ENCODE measurements at regions not wholly inside any gene's neighbourhood (a gene's known extent, or its start where the extent isn't known, plus 50 kb on each side); places are given as distances from the start of the nearest gene placed in this dataset.

DNA sequence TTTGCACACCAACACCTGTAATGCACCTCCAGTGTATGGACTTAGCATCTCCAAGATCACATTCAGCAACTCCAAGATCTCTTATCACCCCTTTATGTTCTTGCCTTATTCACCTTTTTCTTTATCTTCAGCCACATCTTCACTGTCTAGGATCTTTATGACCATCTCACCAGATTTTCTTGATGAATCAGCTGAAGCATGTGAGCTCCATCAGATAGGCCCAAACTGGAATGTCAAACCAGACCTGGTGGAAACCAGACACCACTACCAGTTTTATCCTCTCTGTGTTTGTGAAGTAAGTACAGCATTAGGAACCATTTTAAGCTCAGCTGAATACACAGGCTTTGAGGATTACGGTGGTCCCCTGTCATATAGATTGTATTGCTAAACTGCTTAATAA is 330.4 kb upstream of the NDN start:
- no peak overlapping the region for H3K4me3 ChIP-seq (ENCODE audit: low read depth, low read length)
- H3K27ac ChIP-seq (ENCODE audit: extremely low read depth, low read depth, low read length), result no peak overlapping the region
- H3K4me1 ChIP-seq (ENCODE audit: control insufficient read depth, insufficient read depth, low read length), result no peaks in the 10 kb centered on the region
- CTCF ChIA-PET, result no interaction called here
- POLR2A ChIA-PET, result no interaction called here
- H3K9me3 ChIP-seq (ENCODE audit: control insufficient read depth, insufficient read depth, low read depth, low read length), result no peaks in the 10 kb centered on the region
- no peak for TF ChIP-seq KLF10 (tag by site-specific recombination; IDR thresholded peaks at IDR 0.05)
- no peak for TF ChIP-seq ZNF837 (tag by site-specific recombination; IDR thresholded peaks at IDR 0.05)
- TF ChIP-seq, protein P1, sequence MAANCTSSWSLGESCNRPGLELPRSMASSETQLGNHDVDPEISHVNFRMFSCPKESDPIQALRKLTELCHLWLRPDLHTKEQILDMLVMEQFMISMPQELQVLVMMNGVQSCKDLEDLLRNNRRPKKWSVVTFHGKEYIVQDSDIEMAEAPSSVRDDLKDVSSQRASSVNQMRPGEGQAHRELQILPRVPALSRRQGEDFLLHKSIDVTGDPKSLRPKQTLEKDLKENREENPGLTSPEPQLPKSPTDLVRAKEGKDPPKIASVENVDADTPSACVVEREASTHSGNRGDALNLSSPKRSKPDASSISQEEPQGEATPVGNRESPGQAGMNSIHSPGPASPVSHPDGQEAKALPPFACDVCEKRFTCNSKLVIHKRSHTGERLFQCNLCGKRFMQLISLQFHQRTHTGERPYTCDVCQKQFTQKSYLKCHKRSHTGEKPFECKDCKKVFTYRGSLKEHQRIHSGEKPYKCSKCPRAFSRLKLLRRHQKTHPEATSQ (tag by site-specific recombination; IDR thresholded peaks at IDR 0.05), result no peak
- no peak for TF ChIP-seq ZFP37 (tag by site-specific recombination; IDR thresholded peaks at IDR 0.05)
- no peak for TF ChIP-seq ZNF202 (tag by site-specific recombination; IDR thresholded peaks at IDR 0.05; ENCODE audit: borderline replicate concordance)
- TF ChIP-seq, protein P2, sequence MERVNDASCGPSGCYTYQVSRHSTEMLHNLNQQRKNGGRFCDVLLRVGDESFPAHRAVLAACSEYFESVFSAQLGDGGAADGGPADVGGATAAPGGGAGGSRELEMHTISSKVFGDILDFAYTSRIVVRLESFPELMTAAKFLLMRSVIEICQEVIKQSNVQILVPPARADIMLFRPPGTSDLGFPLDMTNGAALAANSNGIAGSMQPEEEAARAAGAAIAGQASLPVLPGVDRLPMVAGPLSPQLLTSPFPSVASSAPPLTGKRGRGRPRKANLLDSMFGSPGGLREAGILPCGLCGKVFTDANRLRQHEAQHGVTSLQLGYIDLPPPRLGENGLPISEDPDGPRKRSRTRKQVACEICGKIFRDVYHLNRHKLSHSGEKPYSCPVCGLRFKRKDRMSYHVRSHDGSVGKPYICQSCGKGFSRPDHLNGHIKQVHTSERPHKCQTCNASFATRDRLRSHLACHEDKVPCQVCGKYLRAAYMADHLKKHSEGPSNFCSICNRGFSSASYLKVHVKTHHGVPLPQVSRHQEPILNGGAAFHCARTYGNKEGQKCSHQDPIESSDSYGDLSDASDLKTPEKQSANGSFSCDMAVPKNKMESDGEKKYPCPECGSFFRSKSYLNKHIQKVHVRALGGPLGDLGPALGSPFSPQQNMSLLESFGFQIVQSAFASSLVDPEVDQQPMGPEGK (tag by site-specific recombination; IDR thresholded peaks at IDR 0.05), result no peak
- TF ChIP-seq ZNF24 (tag by site-specific recombination; IDR thresholded peaks at IDR 0.05), result no peak
- TF ChIP-seq, protein P3, sequence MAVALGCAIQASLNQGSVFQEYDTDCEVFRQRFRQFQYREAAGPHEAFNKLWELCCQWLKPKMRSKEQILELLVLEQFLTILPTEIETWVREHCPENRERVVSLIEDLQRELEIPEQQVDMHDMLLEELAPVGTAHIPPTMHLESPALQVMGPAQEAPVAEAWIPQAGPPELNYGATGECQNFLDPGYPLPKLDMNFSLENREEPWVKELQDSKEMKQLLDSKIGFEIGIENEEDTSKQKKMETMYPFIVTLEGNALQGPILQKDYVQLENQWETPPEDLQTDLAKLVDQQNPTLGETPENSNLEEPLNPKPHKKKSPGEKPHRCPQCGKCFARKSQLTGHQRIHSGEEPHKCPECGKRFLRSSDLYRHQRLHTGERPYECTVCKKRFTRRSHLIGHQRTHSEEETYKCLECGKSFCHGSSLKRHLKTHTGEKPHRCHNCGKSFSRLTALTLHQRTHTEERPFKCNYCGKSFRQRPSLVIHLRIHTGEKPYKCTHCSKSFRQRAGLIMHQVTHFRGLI (tag by site-specific recombination; IDR thresholded peaks at IDR 0.05), result no peak
- no peak for TF ChIP-seq OVOL3 (tag by site-specific recombination; IDR thresholded peaks at IDR 0.05)
- TF ChIP-seq SALL2 (tag by site-specific recombination; IDR thresholded peaks at IDR 0.05; ENCODE audit: borderline replicate concordance), result no peak
- TF ChIP-seq PRDM1 (tag by site-specific recombination; IDR thresholded peaks at IDR 0.05), result no peak
- no peaks in the 10 kb centered on the region for H3K36me3 ChIP-seq (ENCODE audit: control insufficient read depth in 2 of 2, insufficient read depth in 1 of 2, low read length in 2 of 2)

DNA sequence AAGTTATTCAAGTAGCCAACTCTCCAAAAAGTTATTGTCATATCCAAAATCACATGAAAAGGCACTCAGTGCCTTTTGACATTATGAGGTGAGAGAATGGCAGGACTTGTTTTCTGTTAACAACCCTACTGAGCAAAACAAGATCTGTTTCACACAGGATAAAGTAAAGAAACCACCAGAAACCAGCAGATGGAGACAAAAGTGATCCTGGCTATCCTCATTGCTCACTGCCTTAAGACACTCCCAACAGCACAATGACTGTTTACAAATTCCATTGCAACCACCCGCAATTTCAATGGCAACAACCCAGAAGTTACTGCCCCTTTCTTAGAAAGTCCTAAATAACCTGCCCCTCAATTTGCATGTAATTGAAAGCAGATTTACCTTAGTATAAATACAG is 352.6 kb upstream of the NDN start:
- H3K4me1 ChIP-seq (ENCODE audit: control insufficient read depth, insufficient read depth, low read length), result no peaks in the 10 kb centered on the region
- no peaks in the 10 kb centered on the region; the same call in 1 of the 2 replicates for H3K9me3 ChIP-seq (ENCODE audit: control insufficient read depth, insufficient read depth, low read depth, low read length)
- ChIA-PET CTCF (interaction anchor here (0.6 kb wide), 1 partner anchor 13 kb away, joined by 3 read pairs; no protein-coding TSS in a partner anchor), POLR2A (no interaction called here)
- no peak overlapping the region for H3K27ac ChIP-seq (ENCODE audit: extremely low read depth, low read depth, low read length)
- H3K36me3 ChIP-seq (ENCODE audit: control insufficient read depth in 2 of 2, insufficient read depth in 1 of 2, low read length in 2 of 2), result no peaks in the 10 kb centered on the region
- no peak overlapping the region for H3K4me3 ChIP-seq (ENCODE audit: low read depth, low read length)
- no peak for TF ChIP-seq SP2 (tag by site-specific recombination; IDR thresholded peaks at IDR 0.05)
- no peak for TF ChIP-seq KLF9 (tag by site-specific recombination; IDR thresholded peaks at IDR 0.05; ENCODE audit: low read depth)
- TF ChIP-seq ZNF404 (tag by site-specific recombination; IDR thresholded peaks at IDR 0.05), result no peak
- TF ChIP-seq, protein P4, sequence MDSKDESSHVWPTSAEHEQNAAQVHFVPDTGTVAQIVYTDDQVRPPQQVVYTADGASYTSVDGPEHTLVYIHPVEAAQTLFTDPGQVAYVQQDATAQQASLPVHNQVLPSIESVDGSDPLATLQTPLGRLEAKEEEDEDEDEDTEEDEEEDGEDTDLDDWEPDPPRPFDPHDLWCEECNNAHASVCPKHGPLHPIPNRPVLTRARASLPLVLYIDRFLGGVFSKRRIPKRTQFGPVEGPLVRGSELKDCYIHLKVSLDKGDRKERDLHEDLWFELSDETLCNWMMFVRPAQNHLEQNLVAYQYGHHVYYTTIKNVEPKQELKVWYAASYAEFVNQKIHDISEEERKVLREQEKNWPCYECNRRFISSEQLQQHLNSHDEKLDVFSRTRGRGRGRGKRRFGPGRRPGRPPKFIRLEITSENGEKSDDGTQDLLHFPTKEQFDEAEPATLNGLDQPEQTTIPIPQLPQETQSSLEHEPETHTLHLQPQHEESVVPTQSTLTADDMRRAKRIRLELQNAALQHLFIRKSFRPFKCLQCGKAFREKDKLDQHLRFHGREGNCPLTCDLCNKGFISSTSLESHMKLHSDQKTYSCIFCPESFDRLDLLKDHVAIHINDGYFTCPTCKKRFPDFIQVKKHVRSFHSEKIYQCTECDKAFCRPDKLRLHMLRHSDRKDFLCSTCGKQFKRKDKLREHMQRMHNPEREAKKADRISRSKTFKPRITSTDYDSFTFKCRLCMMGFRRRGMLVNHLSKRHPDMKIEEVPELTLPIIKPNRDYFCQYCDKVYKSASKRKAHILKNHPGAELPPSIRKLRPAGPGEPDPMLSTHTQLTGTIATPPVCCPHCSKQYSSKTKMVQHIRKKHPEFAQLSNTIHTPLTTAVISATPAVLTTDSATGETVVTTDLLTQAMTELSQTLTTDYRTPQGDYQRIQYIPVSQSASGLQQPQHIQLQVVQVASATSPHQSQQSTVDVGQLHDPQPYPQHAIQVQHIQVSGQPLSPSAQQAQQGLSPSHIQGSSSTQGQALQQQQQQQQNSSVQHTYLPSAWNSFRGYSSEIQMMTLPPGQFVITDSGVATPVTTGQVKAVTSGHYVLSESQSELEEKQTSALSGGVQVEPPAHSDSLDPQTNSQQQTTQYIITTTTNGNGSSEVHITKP (tag by site-specific recombination; IDR thresholded peaks at IDR 0.05), result no peak
- TF ChIP-seq, protein P5, sequence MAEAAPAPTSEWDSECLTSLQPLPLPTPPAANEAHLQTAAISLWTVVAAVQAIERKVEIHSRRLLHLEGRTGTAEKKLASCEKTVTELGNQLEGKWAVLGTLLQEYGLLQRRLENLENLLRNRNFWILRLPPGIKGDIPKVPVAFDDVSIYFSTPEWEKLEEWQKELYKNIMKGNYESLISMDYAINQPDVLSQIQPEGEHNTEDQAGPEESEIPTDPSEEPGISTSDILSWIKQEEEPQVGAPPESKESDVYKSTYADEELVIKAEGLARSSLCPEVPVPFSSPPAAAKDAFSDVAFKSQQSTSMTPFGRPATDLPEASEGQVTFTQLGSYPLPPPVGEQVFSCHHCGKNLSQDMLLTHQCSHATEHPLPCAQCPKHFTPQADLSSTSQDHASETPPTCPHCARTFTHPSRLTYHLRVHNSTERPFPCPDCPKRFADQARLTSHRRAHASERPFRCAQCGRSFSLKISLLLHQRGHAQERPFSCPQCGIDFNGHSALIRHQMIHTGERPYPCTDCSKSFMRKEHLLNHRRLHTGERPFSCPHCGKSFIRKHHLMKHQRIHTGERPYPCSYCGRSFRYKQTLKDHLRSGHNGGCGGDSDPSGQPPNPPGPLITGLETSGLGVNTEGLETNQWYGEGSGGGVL (tag by site-specific recombination; IDR thresholded peaks at IDR 0.05), result no peak
- no peak for TF ChIP-seq ZNF416 (tag by site-specific recombination; IDR thresholded peaks at IDR 0.05)
- no peak for TF ChIP-seq ZNF146 (tag by site-specific recombination; IDR thresholded peaks at IDR 0.05)
- no peak for TF ChIP-seq ZNF596 (tag by site-specific recombination; IDR thresholded peaks at IDR 0.05)
- TF ChIP-seq, protein P6, sequence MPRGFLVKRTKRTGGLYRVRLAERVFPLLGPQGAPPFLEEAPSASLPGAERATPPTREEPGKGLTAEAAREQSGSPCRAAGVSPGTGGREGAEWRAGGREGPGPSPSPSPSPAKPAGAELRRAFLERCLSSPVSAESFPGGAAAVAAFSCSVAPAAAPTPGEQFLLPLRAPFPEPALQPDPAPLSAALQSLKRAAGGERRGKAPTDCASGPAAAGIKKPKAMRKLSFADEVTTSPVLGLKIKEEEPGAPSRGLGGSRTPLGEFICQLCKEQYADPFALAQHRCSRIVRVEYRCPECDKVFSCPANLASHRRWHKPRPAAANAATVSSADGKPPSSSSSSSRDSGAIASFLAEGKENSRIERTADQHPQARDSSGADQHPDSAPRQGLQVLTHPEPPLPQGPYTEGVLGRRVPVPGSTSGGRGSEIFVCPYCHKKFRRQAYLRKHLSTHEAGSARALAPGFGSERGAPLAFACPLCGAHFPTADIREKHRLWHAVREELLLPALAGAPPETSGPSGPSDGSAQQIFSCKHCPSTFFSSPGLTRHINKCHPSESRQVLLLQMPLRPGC (tag by site-specific recombination; IDR thresholded peaks at IDR 0.05), result no peak
- TF ChIP-seq, protein P7, sequence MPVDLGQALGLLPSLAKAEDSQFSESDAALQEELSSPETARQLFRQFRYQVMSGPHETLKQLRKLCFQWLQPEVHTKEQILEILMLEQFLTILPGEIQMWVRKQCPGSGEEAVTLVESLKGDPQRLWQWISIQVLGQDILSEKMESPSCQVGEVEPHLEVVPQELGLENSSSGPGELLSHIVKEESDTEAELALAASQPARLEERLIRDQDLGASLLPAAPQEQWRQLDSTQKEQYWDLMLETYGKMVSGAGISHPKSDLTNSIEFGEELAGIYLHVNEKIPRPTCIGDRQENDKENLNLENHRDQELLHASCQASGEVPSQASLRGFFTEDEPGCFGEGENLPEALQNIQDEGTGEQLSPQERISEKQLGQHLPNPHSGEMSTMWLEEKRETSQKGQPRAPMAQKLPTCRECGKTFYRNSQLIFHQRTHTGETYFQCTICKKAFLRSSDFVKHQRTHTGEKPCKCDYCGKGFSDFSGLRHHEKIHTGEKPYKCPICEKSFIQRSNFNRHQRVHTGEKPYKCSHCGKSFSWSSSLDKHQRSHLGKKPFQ (tag by site-specific recombination; IDR thresholded peaks at IDR 0.05), result no peak

Measured in HEK293 (cell line).